Adrenal gland (tissue), 5 donors: ENCODE measurements at regions not wholly inside any gene's neighbourhood (a gene's known extent, or its start where the extent isn't known, plus 50 kb on each side); places are given as distances from the start of the nearest gene placed in this dataset.

Source experiments
- POLR2A ChIP-seq, 2 donors: fragments of 450-650 bp; IDR thresholded peaks; one replicate each; pipeline ENCODE4 v1.6.1; 2017; ENCODE audit warnings: antibody characterized with exemption in 2 of 2, mild to moderate bottlenecking in 2 of 2, moderate library complexity in 1 of 2
- TF ChIP-seq, protein P1 (sequence below), 6 experiments: fragments of 450-650 bp in 4 of 6; fragments of 200-600 bp in 2 of 6; sonication (generic) in 1 of 6; IDR thresholded peaks; 1 replicate in 5 of 6; 2 replicates in 1 of 6; pipeline versions ENCODE4 v1.5.1 to v1.8.0; 2016 to 2021; ENCODE audit warnings: antibody characterized with exemption in 6 of 6, mild to moderate bottlenecking in 2 of 6, moderate library complexity in 1 of 6
- donor health status: DM: no; HTN: no; CAD: no.

DNA sequence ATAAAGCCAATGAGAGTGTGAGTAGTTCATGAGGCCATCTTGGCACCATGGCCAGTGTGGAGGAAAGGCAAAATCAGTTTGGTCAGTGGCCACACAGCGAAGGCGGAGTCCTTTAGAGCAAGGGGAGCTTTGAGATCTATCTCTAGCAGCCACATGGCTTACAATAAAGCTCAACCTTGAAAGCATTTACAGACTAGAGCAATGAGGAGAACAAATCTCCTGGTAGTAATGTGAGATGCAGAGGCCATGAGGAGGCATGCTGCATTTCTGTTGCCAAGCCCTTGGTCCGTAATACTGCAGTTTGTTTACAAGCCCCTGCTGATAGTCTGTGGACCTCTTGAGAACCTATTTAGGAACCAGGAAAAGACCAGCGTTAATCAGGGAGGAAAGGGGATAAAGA is 381.5 kb upstream of the C2CD4B start:
- TF ChIP-seq POLR2A (IDR thresholded peaks at IDR 0.05) = no peak
- TF ChIP-seq, protein P1, sequence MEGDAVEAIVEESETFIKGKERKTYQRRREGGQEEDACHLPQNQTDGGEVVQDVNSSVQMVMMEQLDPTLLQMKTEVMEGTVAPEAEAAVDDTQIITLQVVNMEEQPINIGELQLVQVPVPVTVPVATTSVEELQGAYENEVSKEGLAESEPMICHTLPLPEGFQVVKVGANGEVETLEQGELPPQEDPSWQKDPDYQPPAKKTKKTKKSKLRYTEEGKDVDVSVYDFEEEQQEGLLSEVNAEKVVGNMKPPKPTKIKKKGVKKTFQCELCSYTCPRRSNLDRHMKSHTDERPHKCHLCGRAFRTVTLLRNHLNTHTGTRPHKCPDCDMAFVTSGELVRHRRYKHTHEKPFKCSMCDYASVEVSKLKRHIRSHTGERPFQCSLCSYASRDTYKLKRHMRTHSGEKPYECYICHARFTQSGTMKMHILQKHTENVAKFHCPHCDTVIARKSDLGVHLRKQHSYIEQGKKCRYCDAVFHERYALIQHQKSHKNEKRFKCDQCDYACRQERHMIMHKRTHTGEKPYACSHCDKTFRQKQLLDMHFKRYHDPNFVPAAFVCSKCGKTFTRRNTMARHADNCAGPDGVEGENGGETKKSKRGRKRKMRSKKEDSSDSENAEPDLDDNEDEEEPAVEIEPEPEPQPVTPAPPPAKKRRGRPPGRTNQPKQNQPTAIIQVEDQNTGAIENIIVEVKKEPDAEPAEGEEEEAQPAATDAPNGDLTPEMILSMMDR (IDR thresholded peaks at IDR 0.05) = no peak
